Transverse colon (tissue), 4 donors: ENCODE measurements at regions not wholly inside any gene's neighbourhood (a gene's known extent, or its start where the extent isn't known, plus 50 kb on each side); places are given as distances from the start of the nearest gene placed in this dataset.

ENCODE experiments used
- DNase-seq: peaks from one replicate; pipeline ENCODE4 v3.0.0-alpha.2; 2019
- H3K27ac ChIP-seq, 4 donors: fragments of 200-600 bp; sonication (generic); 2 replicates each; pipeline ENCODE4 v1.5.1; 2016 to 2018; ENCODE audit warnings: inconsistent platforms in 4 of 4
- H3K27me3 ChIP-seq: fragments of 200-600 bp; sonication (generic); 2 replicates; pipeline ENCODE4 v1.5.1; 2017; ENCODE audit warnings: inconsistent platforms
- H3K36me3 ChIP-seq, 4 donors: fragments of 200-600 bp; sonication (generic); 2 replicates each; pipeline ENCODE4 v1.5.1; 2017 to 2019; ENCODE audit warnings: inconsistent platforms in 4 of 4
- H3K4me1 ChIP-seq, 4 donors: fragments of 200-600 bp; sonication (generic); 2 replicates each; pipeline ENCODE4 v1.5.1; 2017 to 2020; ENCODE audit warnings: inconsistent platforms in 4 of 4
- H3K4me3 ChIP-seq, 4 donors: fragments of 200-600 bp; sonication (generic); 1 replicate in 1 of 4; 2 replicates in 3 of 4; pipeline versions ENCODE4 v1.5.1 to v1.6.1; 2017 to 2019; ENCODE audit warnings: inconsistent platforms in 4 of 4
- H3K9me3 ChIP-seq, 2 donors: fragments of 200-600 bp; sonication (generic); 2 replicates each; pipeline ENCODE4 v1.5.1; 2017 to 2019; ENCODE audit warnings: inconsistent platforms in 2 of 2
- CTCF ChIP-seq, 5 experiments: fragments of 200-600 bp in 3 of 5; fragments of 450-650 bp in 2 of 5; sonication (generic) in 3 of 5; IDR thresholded peaks; 1 replicate in 2 of 5; 2 replicates in 3 of 5; pipeline ENCODE4 v1.5.1; 2016 to 2017; ENCODE audit warnings: antibody characterized with exemption in 5 of 5, inconsistent platforms in 3 of 5, mild to moderate bottlenecking in 2 of 5, moderate library complexity in 1 of 5
- EP300 ChIP-seq: sonication (generic); formaldehyde crosslinking; IDR thresholded peaks from one replicate; pipeline ENCODE4 v1.6.1; 2017; ENCODE audit warnings: antibody characterized with exemption, low read depth
- POLR2A ChIP-seq: fragments of 450-650 bp; IDR thresholded peaks from one replicate; pipeline ENCODE4 v1.6.1; 2016; ENCODE audit warnings: antibody characterized with exemption, mild to moderate bottlenecking, moderate library complexity
- POLR2AphosphoS5 ChIP-seq, 3 donors: sonication (generic); formaldehyde crosslinking; IDR thresholded peaks; one replicate each; pipeline ENCODE4 v1.6.1; 2016; ENCODE audit warnings: antibody characterized with exemption in 3 of 3
- WGBS, 2 donors: methylation state at CpG; one replicate each; pipeline ENCODE4 v1.1.5; 2018; ENCODE audit warnings: low coverage in 1 of 2; 5-methylcytosine and 5-hydroxymethylcytosine counted together
- in situ Hi-C, 4 donors: fragments of 200-750 bp; cut with MboI; loops; one replicate each; pipeline versions ENCODE4 v1.15.0 to v1.15.1; 2017; ENCODE audit warnings: low sequenced_read_pairs in 3 of 4, low pct_ligation_motif_present in 1 of 4, low pct_unique_long_range_greater_than_20kb in 1 of 4
- intact Hi-C: fragments of 100-400 bp; cut with DNase I; formaldehyde crosslinking; loops from one replicate; pipeline ENCODE4 v1.15.1; 2023; ENCODE audit warnings: low total_unique reads

GRCh38 chr7:49166441-49166840 lies 242.1 kb downstream of the CDC14C start:
- H3K27ac ChIP-seq = no peak overlapping the region
- no peaks in the 10 kb centered on the region for H3K4me1 ChIP-seq
- no peaks in the 10 kb centered on the region for H3K36me3 ChIP-seq
- intact Hi-C loops = no loop called here
- H3K27me3 ChIP-seq = no peaks in the 10 kb centered on the region
- no peak for DNase-seq
- 63 to 80% methylated on average over 1 of the region's 1 CpG for WGBS, 2 donors
- no peak overlapping the region for H3K4me3 ChIP-seq
- in situ Hi-C loops = no loop called here
- no peaks in the 10 kb centered on the region for H3K9me3 ChIP-seq
- TF ChIP-seq POLR2A (no peak), CTCF (IDR thresholded peaks at IDR 0.05) (no peak), POLR2AphosphoS5 (IDR thresholded peaks at IDR 0.05) (no peak), EP300 (no peak)

- Histone ChIP-seq H3K27me3 (no peaks in the 10 kb centered on the region), H3K4me1 (no peaks in the 10 kb centered on the region), H3K36me3 (no peaks in the 10 kb centered on the region), H3K4me3 (no peak overlapping the region), H3K9me3 (no peaks in the 10 kb centered on the region), H3K27ac (no peak overlapping the region)
- in situ Hi-C loops = no loop called here
- intact Hi-C loops = no loop called here
- TF ChIP-seq POLR2AphosphoS5 (IDR thresholded peaks at IDR 0.05) (no peak), POLR2A (no peak), EP300 (no peak), CTCF (IDR thresholded peaks at IDR 0.05) (no peak)
- DNase-seq = no peak
- WGBS, 2 donors = 69 to 76% methylated on average over 1 of the region's 1 CpG
These were observed 248.3 kb downstream of the CDC14C start for GRCh38 chr7:49172639-49173038.

GRCh38 chr7:49174396-49174795 lies 250.0 kb downstream of the CDC14C start:
- no peak overlapping the region for H3K4me3 ChIP-seq
- DNase-seq = no peak
- H3K36me3 ChIP-seq = no peaks in the 10 kb centered on the region
- no peaks in the 10 kb centered on the region for H3K4me1 ChIP-seq
- no peaks in the 10 kb centered on the region for H3K27me3 ChIP-seq
- TF ChIP-seq EP300 (no peak), POLR2A (no peak), CTCF (IDR thresholded peaks at IDR 0.05) (no peak), POLR2AphosphoS5 (IDR thresholded peaks at IDR 0.05) (no peak)
- WGBS, 2 donors = 82 to 100% methylated on average over 2 of the region's 2 CpGs
- intact Hi-C loops (loop anchor here (2.0 kb wide), 1 partner anchor 50 kb away; no protein-coding TSS in a partner anchor), in situ Hi-C loops (no loop called here)
- H3K9me3 ChIP-seq = no peaks in the 10 kb centered on the region
- no peak overlapping the region for H3K27ac ChIP-seq

- no peaks in the 10 kb centered on the region for H3K4me1 ChIP-seq
- H3K27ac ChIP-seq = no peak overlapping the region
- TF ChIP-seq POLR2AphosphoS5 (IDR thresholded peaks at IDR 0.05) (no peak), EP300 (no peak), POLR2A (no peak), CTCF (IDR thresholded peaks at IDR 0.05) (no peak)
- WGBS, 2 donors = 80% methylated on average over 2 to 3 of the region's 3 CpGs
- DNase-seq = no peak
- intact Hi-C loops (no loop called here), in situ Hi-C loops (no loop called here)
- H3K9me3 ChIP-seq = no peaks in the 10 kb centered on the region
- H3K27me3 ChIP-seq = no peaks in the 10 kb centered on the region
- no peak overlapping the region for H3K4me3 ChIP-seq
- no peaks in the 10 kb centered on the region for H3K36me3 ChIP-seq
These were observed 263.4 kb downstream of the CDC14C start for GRCh38 chr7:49187543-49188268.
